ENCODE measurements at regions not wholly inside any gene's neighbourhood (a gene's known extent, or its start where the extent isn't known, plus 50 kb on each side); places are given as distances from the start of the nearest gene placed in this dataset.
"Not testable (repeated sequence)": the region's sequence is repeated elsewhere in the genome, so short reads cannot be mapped to it uniquely, and the experiment has no call there.

GRCh38 chr6:168915242-168915641 lies 338.4 kb downstream of the THBS2 start:
- ATAC-seq (ENCODE audit: insufficient read depth, low read depth) (no peak), DNase-seq (no peak)
- H3K4me3 ChIP-seq (ENCODE audit: low read depth in 1 of 2, low read length in 2 of 2): no peak overlapping the region
- H3K4me2 ChIP-seq (ENCODE audit: insufficient read depth, low read length): no peak overlapping the region
- no peak overlapping the region for H3K27ac ChIP-seq (ENCODE audit: low read length)
- no peaks in the 10 kb centered on the region for H3K9me3 ChIP-seq (ENCODE audit: insufficient read depth, low read length, severe bottlenecking)
- TF ChIP-seq CTCF (IDR thresholded peaks at IDR 0.05; ENCODE audit: borderline replicate concordance, extremely low read depth, low read length, poor library complexity, severe bottlenecking) (no peak), EZH2 (IDR thresholded peaks at IDR 0.05; ENCODE audit: borderline replicate concordance, low read depth, low read length, severe bottlenecking) (no peak)
- no peak overlapping the region for H2AFZ ChIP-seq (ENCODE audit: low read depth, low read length)
- no peaks in the 10 kb centered on the region for H3K4me1 ChIP-seq (ENCODE audit: insufficient read depth, low read length)
- no peaks in the 10 kb centered on the region for H4K20me1 ChIP-seq (ENCODE audit: insufficient read depth, low read length)
- H3K27me3 ChIP-seq (ENCODE audit: insufficient read depth, low read length, poor library complexity): no peaks in the 10 kb centered on the region
- H3K36me3 ChIP-seq (ENCODE audit: insufficient read depth, low read length): no peaks in the 10 kb centered on the region
- no peak overlapping the region for H3K9ac ChIP-seq (ENCODE audit: low read depth, low read length)
- H3K79me2 ChIP-seq (ENCODE audit: insufficient read depth, low read length): no peaks in the 10 kb centered on the region

- Histone ChIP-seq H3K4me3 (ENCODE audit: low read depth in 1 of 2, low read length in 2 of 2) (no peak overlapping the region), H4K20me1 (ENCODE audit: insufficient read depth, low read length) (no peaks in the 10 kb centered on the region), H3K4me2 (ENCODE audit: insufficient read depth, low read length) (no peak overlapping the region), H3K27me3 (ENCODE audit: insufficient read depth, low read length, poor library complexity) (no peaks in the 10 kb centered on the region), H3K36me3 (ENCODE audit: insufficient read depth, low read length) (no peaks in the 10 kb centered on the region), H3K9ac (ENCODE audit: low read depth, low read length) (no peak overlapping the region), H2AFZ (ENCODE audit: low read depth, low read length) (no peak overlapping the region), H3K9me3 (ENCODE audit: insufficient read depth, low read length, severe bottlenecking) (no peaks in the 10 kb centered on the region), H3K79me2 (ENCODE audit: insufficient read depth, low read length) (no peaks in the 10 kb centered on the region), H3K27ac (ENCODE audit: low read length) (no peak overlapping the region), H3K4me1 (ENCODE audit: insufficient read depth, low read length) (no peaks in the 10 kb centered on the region)
- ATAC-seq (ENCODE audit: insufficient read depth, low read depth) (no peak), DNase-seq (no peak)
- TF ChIP-seq EZH2 (IDR thresholded peaks at IDR 0.05; ENCODE audit: borderline replicate concordance, low read depth, low read length, severe bottlenecking): no peak
- no peak for TF ChIP-seq CTCF (IDR thresholded peaks at IDR 0.05; ENCODE audit: borderline replicate concordance, extremely low read depth, low read length, poor library complexity, severe bottlenecking)
These were observed 339.7 kb downstream of the THBS2 start for GRCh38 chr6:168913866-168914469.

- not testable (repeated sequence) for H3K27ac ChIP-seq (ENCODE audit: low read length)
These were observed 340.3 kb downstream of the THBS2 start for GRCh38 chr6:168913231-168913865.

GRCh38 chr6:168909288-168909687 lies 344.4 kb downstream of the THBS2 start:
- TF ChIP-seq CTCF (IDR thresholded peaks at IDR 0.05; ENCODE audit: borderline replicate concordance, extremely low read depth, low read length, poor library complexity, severe bottlenecking): no peak
- TF ChIP-seq EZH2 (IDR thresholded peaks at IDR 0.05; ENCODE audit: borderline replicate concordance, low read depth, low read length, severe bottlenecking): no peak
- H3K4me3 ChIP-seq (ENCODE audit: low read depth in 1 of 2, low read length in 2 of 2): no peak overlapping the region
- no peak overlapping the region for H3K27ac ChIP-seq (ENCODE audit: low read length)
- no peaks in the 10 kb centered on the region for H3K36me3 ChIP-seq (ENCODE audit: insufficient read depth, low read length)
- H3K9me3 ChIP-seq (ENCODE audit: insufficient read depth, low read length, severe bottlenecking): no peaks in the 10 kb centered on the region
- H3K4me2 ChIP-seq (ENCODE audit: insufficient read depth, low read length): no peak overlapping the region
- no peaks in the 10 kb centered on the region for H3K4me1 ChIP-seq (ENCODE audit: insufficient read depth, low read length)
- no peaks in the 10 kb centered on the region for H3K79me2 ChIP-seq (ENCODE audit: insufficient read depth, low read length)
- no peaks in the 10 kb centered on the region for H3K27me3 ChIP-seq (ENCODE audit: insufficient read depth, low read length, poor library complexity)
- no peak for DNase-seq
- H4K20me1 ChIP-seq (ENCODE audit: insufficient read depth, low read length): no peaks in the 10 kb centered on the region
- no peak overlapping the region for H2AFZ ChIP-seq (ENCODE audit: low read depth, low read length)
- H3K9ac ChIP-seq (ENCODE audit: low read depth, low read length): no peak overlapping the region
- no peak for ATAC-seq (ENCODE audit: insufficient read depth, low read depth)

More at GRCh38 chr6:168913231-168913865, 340.3 kb downstream of the THBS2 start:
- H3K4me2 ChIP-seq (ENCODE audit: insufficient read depth, low read length); H3K79me2 ChIP-seq (ENCODE audit: insufficient read depth, low read length); ATAC-seq (ENCODE audit: insufficient read depth, low read depth); H3K36me3 ChIP-seq (ENCODE audit: insufficient read depth, low read length); H4K20me1 ChIP-seq (ENCODE audit: insufficient read depth, low read length); H3K4me3 ChIP-seq (ENCODE audit: low read depth in 1 of 2, low read length in 2 of 2); H3K4me1 ChIP-seq (ENCODE audit: insufficient read depth, low read length); H3K9ac ChIP-seq (ENCODE audit: low read depth, low read length); H3K9me3 ChIP-seq (ENCODE audit: insufficient read depth, low read length, severe bottlenecking); H2AFZ ChIP-seq (ENCODE audit: low read depth, low read length); DNase-seq; H3K27me3 ChIP-seq (ENCODE audit: insufficient read depth, low read length, poor library complexity): not testable (repeated sequence)
